Smooth muscle cell (in vitro differentiated cells): ENCODE measurements at regions not wholly inside any gene's neighbourhood (a gene's known extent, or its start where the extent isn't known, plus 50 kb on each side); places are given as distances from the start of the nearest gene placed in this dataset.
A peak's percentile ranks its signal among the peaks of the same experiment; 100 is the strongest.

Experiments used
- DNase-seq: peaks from one replicate; lab custom pipeline; 2025; ENCODE audit not compliant: unreplicated experiment; lab: John Stamatoyannopoulos, UW
- H2AFZ ChIP-seq: fragments of 200-600 bp; sonication (generic); 2 replicates; pipeline ENCODE4 v1.6.0; 2016; ENCODE audit warnings: antibody characterized with exemption, low read depth, mild to moderate bottlenecking
- H3F3A ChIP-seq: fragments of 200-600 bp; sonication (generic); 2 replicates; pipeline ENCODE4 v1.6.0; 2017; ENCODE audit warnings: antibody characterized with exemption, low read depth
- H3K27ac ChIP-seq: fragments of 200-600 bp; sonication (generic); 2 replicates; pipeline ENCODE4 v1.5.1; 2016; ENCODE audit warnings: low read depth, mild to moderate bottlenecking
- H3K27me3 ChIP-seq: fragments of 200-600 bp; sonication (generic); 2 replicates; pipeline ENCODE4 v1.6.1; 2016; ENCODE audit warnings: low read depth, mild to moderate bottlenecking
- H3K36me3 ChIP-seq: fragments of 200-600 bp; sonication (generic); 2 replicates; pipeline ENCODE4 v1.5.1; 2016; ENCODE audit warnings: low read depth
- H3K4me1 ChIP-seq: fragments of 200-600 bp; sonication (generic); 2 replicates; pipeline ENCODE4 v1.5.1; 2016; ENCODE audit warnings: low read depth
- H3K4me2 ChIP-seq: fragments of 200-600 bp; sonication (generic); 2 replicates; pipeline ENCODE4 v1.6.0; 2016; ENCODE audit warnings: mild to moderate bottlenecking
- H3K4me3 ChIP-seq: fragments of 200-600 bp; sonication (generic); 2 replicates; pipeline ENCODE4 v1.5.1; 2016; ENCODE audit warnings: mild to moderate bottlenecking
- H3K79me2 ChIP-seq: fragments of 200-600 bp; sonication (generic); 2 replicates; pipeline ENCODE4 v1.6.0; 2016; ENCODE audit warnings: low read depth, mild to moderate bottlenecking
- H3K9ac ChIP-seq: fragments of 200-600 bp; sonication (generic); 2 replicates; pipeline ENCODE4 v1.6.0; 2016; ENCODE audit warnings: low read depth
- H3K9me3 ChIP-seq: fragments of 200-600 bp; sonication (generic); replicated peaks from 2 replicates; pipeline ENCODE4 v1.5.1; 2016; ENCODE audit warnings: low read depth
- H4K20me1 ChIP-seq: fragments of 200-600 bp; sonication (generic); 2 replicates; pipeline ENCODE4 v1.6.0; 2016; ENCODE audit warnings: low read depth
- WGBS: methylation state at CpG from one replicate; pipeline ENCODE4 v1.1.7; 2016; ENCODE audit warnings: low lambda C conversion rate; 5-methylcytosine and 5-hydroxymethylcytosine counted together
- TF ChIP-seq, protein P1 (sequence below): fragments of 200-600 bp; sonication (generic); IDR thresholded peaks from 2 replicates; pipeline ENCODE4 v1.5.1; 2017; ENCODE audit warnings: borderline replicate concordance, mild to moderate bottlenecking, antibody characterized with exemption; ENCODE audit not compliant: insufficient read depth, poor library complexity, severe bottlenecking

DNA sequence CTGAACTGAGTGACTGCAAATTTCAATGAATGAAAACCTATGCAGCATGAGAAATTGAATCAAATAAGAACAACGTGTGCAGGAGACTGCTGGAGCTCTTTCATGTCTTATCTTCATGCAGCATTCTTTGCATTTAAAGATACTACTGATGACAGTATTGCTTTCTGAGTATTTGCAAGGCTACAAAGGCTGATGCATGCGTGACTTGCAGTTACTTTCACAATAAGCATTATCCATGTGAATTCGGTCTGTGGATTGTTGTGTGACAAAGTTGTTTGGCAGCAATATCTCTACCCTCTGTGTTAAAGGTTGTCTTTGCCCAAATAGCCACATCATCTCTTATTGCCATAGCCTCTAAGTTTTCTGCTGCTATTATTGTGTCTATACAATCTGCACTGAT is 102.1 kb upstream of the FBXL17 start:
- TF ChIP-seq, protein P1, sequence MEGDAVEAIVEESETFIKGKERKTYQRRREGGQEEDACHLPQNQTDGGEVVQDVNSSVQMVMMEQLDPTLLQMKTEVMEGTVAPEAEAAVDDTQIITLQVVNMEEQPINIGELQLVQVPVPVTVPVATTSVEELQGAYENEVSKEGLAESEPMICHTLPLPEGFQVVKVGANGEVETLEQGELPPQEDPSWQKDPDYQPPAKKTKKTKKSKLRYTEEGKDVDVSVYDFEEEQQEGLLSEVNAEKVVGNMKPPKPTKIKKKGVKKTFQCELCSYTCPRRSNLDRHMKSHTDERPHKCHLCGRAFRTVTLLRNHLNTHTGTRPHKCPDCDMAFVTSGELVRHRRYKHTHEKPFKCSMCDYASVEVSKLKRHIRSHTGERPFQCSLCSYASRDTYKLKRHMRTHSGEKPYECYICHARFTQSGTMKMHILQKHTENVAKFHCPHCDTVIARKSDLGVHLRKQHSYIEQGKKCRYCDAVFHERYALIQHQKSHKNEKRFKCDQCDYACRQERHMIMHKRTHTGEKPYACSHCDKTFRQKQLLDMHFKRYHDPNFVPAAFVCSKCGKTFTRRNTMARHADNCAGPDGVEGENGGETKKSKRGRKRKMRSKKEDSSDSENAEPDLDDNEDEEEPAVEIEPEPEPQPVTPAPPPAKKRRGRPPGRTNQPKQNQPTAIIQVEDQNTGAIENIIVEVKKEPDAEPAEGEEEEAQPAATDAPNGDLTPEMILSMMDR, result no peak
- no peaks in the 10 kb centered on the region for H3K27me3 ChIP-seq
- no peaks in the 10 kb centered on the region for H3K4me1 ChIP-seq
- no peak for DNase-seq
- H3K4me3 ChIP-seq, result no peak overlapping the region
- H3F3A ChIP-seq, result no peaks in the 10 kb centered on the region
- H3K9me3 ChIP-seq, result no peaks in the 10 kb centered on the region
- H3K36me3 ChIP-seq, result no peaks in the 10 kb centered on the region
- H3K9ac ChIP-seq, result no peak overlapping the region
- H3K79me2 ChIP-seq, result no peaks in the 10 kb centered on the region
- 64% methylated on average over 3 of the region's 3 CpGs for WGBS
- no peaks in the 10 kb centered on the region for H4K20me1 ChIP-seq
- no peak overlapping the region for H3K4me2 ChIP-seq
- H3K27ac ChIP-seq, result no peak overlapping the region
- H2AFZ ChIP-seq, result no peak overlapping the region

DNA sequence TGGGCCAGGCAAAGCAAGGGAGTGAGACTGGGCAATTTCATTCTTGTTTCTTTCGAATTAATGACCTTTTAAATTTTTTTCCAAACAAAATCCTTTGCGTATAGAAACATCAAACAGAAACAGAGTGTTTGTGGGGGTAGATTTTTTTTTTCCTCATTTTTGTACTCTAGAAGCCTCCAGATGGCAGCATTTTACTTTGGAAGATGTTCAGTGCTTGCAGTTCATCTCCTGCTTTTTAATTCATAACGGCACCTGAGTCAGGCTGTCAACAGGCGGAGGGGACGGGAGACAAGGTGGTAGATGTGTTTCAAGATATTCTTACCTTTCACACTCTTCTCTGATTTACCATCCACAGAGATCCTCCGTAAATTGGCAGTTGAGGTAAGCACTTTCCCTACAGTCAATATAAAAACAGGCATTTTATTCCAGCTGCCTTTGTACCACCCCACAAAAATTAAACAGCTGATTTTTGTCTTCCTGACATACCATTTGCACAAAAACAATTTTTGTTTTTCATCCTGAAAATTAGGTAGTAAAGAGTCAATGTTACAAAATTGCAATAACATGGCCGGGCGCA is 99.5 kb upstream of the FBXL17 start:
- Histone ChIP-seq H3K79me2 (no peaks in the 10 kb centered on the region), H3F3A (no peaks in the 10 kb centered on the region), H3K27ac (no peak overlapping the region), H4K20me1 (no peaks in the 10 kb centered on the region), H3K4me2 (peak overlapping the region; percentile 12), H3K9ac (no peak overlapping the region), H3K9me3 (no peaks in the 10 kb centered on the region), H3K4me3 (no peak overlapping the region), H3K27me3 (no peaks in the 10 kb centered on the region), H2AFZ (no peak overlapping the region), H3K4me1 (no peaks in the 10 kb centered on the region), H3K36me3 (no peaks in the 10 kb centered on the region)
- 48% methylated on average over 8 of the region's 8 CpGs for WGBS
- no peak for DNase-seq
- TF ChIP-seq, protein P1, result peak; percentile 55

DNA sequence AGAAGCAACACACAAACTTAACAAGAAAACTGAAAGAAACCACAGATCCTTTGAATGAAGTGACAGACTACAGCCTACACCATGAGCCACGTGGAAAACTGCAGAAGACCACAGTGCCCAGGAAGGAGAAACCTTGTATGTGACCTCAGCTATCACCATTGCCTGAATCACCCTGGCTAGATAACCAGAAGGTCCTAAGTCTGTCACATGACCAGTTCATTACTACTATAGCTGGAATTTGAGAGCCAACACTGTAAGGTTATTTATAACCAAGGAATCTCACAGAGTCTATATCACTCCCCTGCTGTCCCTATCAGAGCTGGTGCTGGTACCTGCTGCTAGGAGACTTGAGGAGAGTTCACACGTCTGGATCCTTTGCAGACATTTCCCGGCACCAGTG is 90.3 kb upstream of the FBXL17 start:
- H3K4me1 ChIP-seq, result no peaks in the 10 kb centered on the region
- H2AFZ ChIP-seq, result no peak overlapping the region
- H4K20me1 ChIP-seq, result no peaks in the 10 kb centered on the region
- H3K4me2 ChIP-seq, result no peak overlapping the region
- no peak overlapping the region for H3K4me3 ChIP-seq
- H3K27ac ChIP-seq, result no peak overlapping the region
- no peaks in the 10 kb centered on the region for H3K27me3 ChIP-seq
- no peaks in the 10 kb centered on the region for H3K36me3 ChIP-seq
- H3K9me3 ChIP-seq, result no peaks in the 10 kb centered on the region
- H3K9ac ChIP-seq, result no peak overlapping the region
- H3F3A ChIP-seq, result no peaks in the 10 kb centered on the region
- WGBS, result 80% methylated on average over 3 of the region's 3 CpGs
- TF ChIP-seq, protein P1, result no peak
- H3K79me2 ChIP-seq, result no peaks in the 10 kb centered on the region
- DNase-seq, result no peak

DNA sequence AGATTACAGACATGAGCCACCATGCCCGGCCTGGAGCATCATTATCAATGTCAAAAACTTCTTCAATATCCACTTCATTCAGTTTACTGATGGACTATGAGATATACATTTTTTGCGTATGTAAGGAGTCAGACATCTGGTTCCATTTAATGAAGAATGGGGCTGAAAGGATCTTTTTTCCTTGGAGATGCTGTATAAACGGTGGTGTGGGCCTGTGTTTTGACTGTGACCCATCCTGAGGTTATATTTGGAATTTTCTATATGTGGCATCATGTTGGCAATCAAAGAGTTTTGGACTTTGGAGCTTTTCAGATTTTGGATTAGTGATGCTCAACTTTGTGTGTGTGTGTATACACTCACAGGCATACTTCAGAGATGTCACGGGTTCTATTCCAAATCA is 85.7 kb upstream of the FBXL17 start:
- H3K27me3 ChIP-seq, result no peaks in the 10 kb centered on the region
- H4K20me1 ChIP-seq, result no peaks in the 10 kb centered on the region
- TF ChIP-seq, protein P1, result no peak
- no peak overlapping the region for H3K4me3 ChIP-seq
- no peaks in the 10 kb centered on the region for H3K36me3 ChIP-seq
- no peaks in the 10 kb centered on the region for H3K9me3 ChIP-seq
- 89% methylated on average over 4 of the region's 4 CpGs for WGBS
- H3K4me1 ChIP-seq, result no peaks in the 10 kb centered on the region
- no peak overlapping the region for H3K9ac ChIP-seq
- H3K27ac ChIP-seq, result no peak overlapping the region
- DNase-seq, result no peak
- H2AFZ ChIP-seq, result no peak overlapping the region
- H3K4me2 ChIP-seq, result no peak overlapping the region
- H3F3A ChIP-seq, result no peaks in the 10 kb centered on the region
- no peaks in the 10 kb centered on the region for H3K79me2 ChIP-seq
